GM10248 (cell line): ENCODE measurements at regions not wholly inside any gene's neighbourhood (a gene's known extent, or its start where the extent isn't known, plus 50 kb on each side); places are given as distances from the start of the nearest gene placed in this dataset.

Experiments
- CTCF ChIA-PET: fragments of 300-600 bp; sonication (Branson Sonifier 250); formaldehyde crosslinking; extraction: SDS; loops from one replicate; lab custom pipeline; 2021; ENCODE audit warnings: antibody characterized with exemption; lab: Yijun Ruan, JAX
- POLR2A ChIA-PET: fragments of 350-650 bp; sonication (Branson Sonifier 250); formaldehyde crosslinking; extraction: SDS; loops from one replicate; lab custom pipeline; 2020; ENCODE audit warnings: antibody characterized with exemption; lab: Yijun Ruan, JAX
- DNase-seq: peaks from one replicate; pipeline ENCODE4 v3.0.0; 2012; ENCODE audit errors: extremely low spot score
- TF ChIP-seq, protein P1 (sequence below): IDR thresholded peaks from 2 replicates; pipeline ENCODE4 v1.5.1; 2012; ENCODE audit warnings: mild to moderate bottlenecking, low read depth; ENCODE audit errors: extremely low read depth, missing control alignments, control extremely low read depth

DNA sequence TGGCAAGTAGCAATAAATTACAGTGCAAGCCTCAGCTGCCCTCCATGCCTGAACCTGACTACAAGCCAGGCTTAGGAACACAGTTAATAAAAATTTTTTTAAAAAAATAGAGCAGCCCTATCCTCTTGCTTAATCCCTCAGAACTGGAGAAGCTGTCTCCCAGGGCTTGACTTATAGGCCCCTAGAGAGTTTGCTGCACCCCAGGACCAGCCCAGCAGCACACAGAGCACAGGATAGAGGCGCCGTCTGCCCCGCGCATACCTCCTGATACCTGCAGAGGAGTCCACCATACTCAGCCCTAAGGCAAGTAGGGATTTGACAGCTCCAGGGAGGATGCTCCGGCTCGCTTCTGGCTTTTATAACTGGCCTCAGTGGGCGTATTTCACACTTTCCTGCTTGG is 548.6 kb upstream of the RAB6C start:
- no peak for DNase-seq
- TF ChIP-seq, protein P1, sequence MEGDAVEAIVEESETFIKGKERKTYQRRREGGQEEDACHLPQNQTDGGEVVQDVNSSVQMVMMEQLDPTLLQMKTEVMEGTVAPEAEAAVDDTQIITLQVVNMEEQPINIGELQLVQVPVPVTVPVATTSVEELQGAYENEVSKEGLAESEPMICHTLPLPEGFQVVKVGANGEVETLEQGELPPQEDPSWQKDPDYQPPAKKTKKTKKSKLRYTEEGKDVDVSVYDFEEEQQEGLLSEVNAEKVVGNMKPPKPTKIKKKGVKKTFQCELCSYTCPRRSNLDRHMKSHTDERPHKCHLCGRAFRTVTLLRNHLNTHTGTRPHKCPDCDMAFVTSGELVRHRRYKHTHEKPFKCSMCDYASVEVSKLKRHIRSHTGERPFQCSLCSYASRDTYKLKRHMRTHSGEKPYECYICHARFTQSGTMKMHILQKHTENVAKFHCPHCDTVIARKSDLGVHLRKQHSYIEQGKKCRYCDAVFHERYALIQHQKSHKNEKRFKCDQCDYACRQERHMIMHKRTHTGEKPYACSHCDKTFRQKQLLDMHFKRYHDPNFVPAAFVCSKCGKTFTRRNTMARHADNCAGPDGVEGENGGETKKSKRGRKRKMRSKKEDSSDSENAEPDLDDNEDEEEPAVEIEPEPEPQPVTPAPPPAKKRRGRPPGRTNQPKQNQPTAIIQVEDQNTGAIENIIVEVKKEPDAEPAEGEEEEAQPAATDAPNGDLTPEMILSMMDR: no peak
- CTCF ChIA-PET: interaction anchor here (1.8 kb wide), 1 partner anchor 21 kb away, joined by 5 read pairs; no protein-coding TSS in a partner anchor
- POLR2A ChIA-PET: no interaction called here

DNA sequence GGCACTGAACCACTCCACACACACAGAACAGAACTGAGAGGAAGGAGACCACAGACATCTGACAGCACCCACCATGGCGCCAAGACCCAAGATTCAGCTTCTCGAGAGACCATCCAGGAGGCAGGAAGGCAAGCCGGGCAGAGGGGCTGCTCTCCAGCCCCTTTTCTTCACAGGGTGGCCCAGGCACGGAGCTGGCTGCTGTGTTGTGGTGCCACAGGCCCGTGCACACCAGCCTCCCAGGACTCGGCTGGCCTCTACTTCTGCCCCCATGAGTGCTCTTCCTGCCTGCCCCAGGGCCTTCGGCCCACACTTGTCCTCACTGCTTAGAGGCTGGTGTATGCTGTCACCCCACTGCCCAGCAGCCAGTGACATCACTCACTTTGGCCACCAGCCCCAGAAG is 547.6 kb upstream of the RAB6C start:
- CTCF ChIA-PET: interaction anchor here (1.6 to 1.8 kb wide), 2 partner anchors 20 to 22 kb away, joined by 3 to 5 read pairs; no protein-coding TSS in a partner anchor
- POLR2A ChIA-PET: no interaction called here
- TF ChIP-seq, protein P1: no peak
- DNase-seq: no peak

DNA sequence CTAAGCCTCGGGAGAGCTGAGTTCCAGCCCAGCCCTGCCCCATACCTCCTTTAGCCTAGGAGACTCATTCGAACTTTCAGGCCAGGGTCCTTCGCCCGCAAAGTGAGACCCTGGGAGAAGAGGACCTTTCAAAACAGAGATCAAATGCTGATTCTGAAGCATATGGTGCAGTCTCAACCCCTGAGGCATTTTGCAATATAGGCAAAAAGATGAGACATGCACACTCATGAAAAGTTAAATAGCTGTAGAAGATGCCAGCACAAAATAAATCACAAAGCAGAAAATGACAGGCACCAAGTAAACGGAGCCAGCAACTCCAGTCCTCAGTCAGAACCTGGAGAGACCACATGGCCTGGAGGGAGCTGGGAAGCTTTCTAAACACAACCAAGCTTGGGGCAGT is 542.7 kb upstream of the RAB6C start:
- DNase-seq: no peak
- POLR2A ChIA-PET: no interaction called here
- TF ChIP-seq, protein P1: no peak
- CTCF ChIA-PET: interaction anchor here (1.3 to 1.8 kb wide), 3 partner anchors 15 to 32 kb away, joined by 4 to 5 read pairs (median 5); no protein-coding TSS in a partner anchor

DNA sequence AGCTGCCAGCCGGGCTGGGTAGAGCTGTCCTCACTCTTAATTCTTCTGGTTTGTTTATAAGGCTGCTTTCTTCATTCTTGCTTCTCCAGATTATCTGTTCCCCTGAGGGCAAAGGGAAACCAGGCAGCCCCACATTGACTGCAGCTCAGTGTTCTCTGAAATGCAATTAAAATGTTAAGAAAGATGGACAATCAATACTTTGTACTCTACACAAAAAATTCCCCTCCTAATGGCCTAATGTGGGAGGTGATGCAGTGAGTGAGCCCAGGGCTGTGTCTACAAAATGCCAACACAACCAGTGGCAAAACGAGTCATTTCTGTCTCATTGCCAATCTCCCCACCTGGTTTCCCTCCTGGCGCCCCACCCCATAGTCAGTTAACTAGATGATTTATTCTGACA is 541.7 kb upstream of the RAB6C start:
- TF ChIP-seq, protein P1: no peak
- POLR2A ChIA-PET: no interaction called here
- no peak for DNase-seq
- CTCF ChIA-PET: interaction anchor here (1.3 to 1.8 kb wide), 3 partner anchors 15 to 31 kb away, joined by 4 to 5 read pairs (median 5); no protein-coding TSS in a partner anchor

DNA sequence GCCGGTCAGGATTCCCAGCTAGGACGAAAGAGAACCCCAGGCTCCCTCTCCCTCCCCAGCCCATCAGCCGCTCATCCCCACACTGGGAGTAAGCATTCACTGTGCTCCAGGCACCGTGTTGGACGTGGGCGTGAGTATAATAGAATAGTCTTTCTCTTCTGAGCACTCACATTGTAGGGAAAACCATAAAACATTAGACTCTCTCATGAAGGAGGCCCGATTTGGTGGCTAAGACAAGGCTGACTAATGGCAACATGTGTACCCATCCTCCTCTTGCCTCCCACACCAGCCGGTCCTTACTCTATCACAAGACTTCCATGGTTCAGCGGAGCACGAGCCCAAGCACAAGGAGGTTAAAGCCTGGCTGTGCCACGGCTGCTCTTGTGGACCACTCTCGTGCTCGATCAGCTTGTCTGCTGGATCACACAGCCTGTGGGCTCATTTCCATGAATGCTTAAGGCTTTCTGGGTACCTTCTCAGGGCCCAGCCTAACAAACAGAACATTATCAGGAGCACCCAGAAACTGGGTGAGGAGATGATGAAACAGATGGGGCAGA is 540.9 kb upstream of the RAB6C start:
- ChIA-PET CTCF (no interaction called here), POLR2A (no interaction called here)
- TF ChIP-seq, protein P1: no peak
- DNase-seq: no peak

DNA sequence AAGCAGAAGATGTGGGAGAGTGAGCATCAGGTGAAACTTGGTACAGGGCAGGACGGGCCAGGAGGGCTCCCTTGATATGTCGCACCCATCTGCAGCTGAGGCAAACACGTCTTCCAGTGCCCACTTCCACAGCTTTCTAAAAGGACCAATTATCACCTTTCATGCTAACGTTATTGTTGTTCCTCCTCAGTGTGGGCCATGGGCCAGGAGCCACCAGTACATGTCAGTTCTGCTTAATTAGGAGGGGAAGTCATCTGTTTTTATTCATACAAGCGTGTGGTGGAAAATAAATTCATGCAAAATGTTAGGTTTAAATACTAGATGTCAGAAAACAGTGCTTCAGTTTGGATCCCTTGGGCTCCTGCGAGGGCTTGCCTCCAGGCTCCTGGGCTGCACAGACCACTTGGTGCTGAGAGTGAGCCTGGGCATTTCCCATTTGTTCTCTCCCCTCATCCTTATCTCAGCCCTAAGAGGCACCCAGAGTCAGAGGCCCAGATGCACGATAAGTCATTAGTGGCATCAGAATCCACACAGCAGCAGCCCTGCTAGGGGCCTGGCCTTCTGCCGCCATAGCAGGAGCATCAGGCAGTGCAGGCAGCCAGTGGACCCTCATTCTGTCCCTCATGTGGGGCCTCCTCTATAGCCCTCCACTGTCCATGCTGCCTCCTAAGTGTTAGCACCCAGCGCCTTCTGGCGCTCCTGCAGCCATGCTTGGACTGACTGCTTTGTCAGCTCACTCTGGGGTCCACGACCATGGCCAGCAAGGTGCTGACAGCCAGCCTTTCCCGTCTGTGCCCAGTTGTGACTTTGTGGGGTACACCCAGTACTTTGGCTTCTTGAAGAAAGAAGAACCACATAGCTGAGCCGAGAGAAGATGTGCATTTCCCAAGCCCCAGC is 539.8 kb upstream of the RAB6C start:
- ChIA-PET POLR2A (no interaction called here), CTCF (interaction anchor here (1.4 kb wide), 1 partner anchor 20 kb away, joined by 5 read pairs; no protein-coding TSS in a partner anchor)
- no peak for DNase-seq
- TF ChIP-seq, protein P1: no peak
